HG03064 (cell line): ENCODE measurements at regions not wholly inside any gene's neighbourhood (a gene's known extent, or its start where the extent isn't known, plus 50 kb on each side); places are given as distances from the start of the nearest gene placed in this dataset.
"Not testable (repeated sequence)": the region's sequence is repeated elsewhere in the genome, so short reads cannot be mapped to it uniquely, and the experiment has no call there.

Experiments
- ATAC-seq: cut with Tn5 transposase; IDR thresholded peaks from one replicate; pipeline ENCODE4 v1.9.1; 2021; ENCODE audit warnings: low read depth; ENCODE audit not compliant: unreplicated experiment

DNA sequence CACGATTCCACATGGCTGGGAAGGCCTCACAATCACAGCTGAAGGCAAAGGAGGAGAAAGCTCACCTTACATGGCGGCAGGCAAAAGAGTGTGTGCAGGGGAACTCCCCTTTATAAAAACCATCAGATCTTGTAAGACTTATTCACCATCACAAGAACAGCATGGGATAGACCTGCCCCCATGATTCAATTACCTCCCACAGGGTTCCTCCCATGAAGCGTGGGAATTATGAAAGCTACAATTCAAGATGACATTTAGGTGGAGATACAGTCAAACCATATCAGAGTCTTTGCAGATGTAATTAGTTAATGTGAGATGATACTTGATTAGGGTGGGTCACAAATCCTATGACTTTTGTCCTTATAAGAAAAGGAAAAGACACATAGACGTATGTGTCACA is 688.9 kb downstream of the GBE1 start:
- no peak for ATAC-seq

DNA sequence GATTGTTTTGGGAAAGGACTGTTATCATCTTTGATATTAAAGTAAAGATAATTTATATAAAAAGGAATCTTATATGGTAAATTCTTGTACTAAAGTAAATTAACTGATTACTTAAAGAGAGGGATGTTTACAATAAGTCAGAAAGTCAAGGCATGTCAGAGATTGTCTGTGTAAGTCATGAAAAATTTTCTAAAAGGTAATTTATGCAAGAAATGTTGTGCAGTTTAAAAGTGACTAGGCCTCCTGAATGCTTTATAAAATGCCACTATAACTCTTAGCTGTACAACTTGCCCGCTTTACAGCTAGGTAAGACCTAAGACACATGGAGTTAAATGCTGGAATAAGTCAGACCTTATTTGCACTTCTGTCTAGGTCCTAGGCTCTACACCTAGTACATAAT is 692.9 kb downstream of the GBE1 start:
- ATAC-seq, result no peak

DNA sequence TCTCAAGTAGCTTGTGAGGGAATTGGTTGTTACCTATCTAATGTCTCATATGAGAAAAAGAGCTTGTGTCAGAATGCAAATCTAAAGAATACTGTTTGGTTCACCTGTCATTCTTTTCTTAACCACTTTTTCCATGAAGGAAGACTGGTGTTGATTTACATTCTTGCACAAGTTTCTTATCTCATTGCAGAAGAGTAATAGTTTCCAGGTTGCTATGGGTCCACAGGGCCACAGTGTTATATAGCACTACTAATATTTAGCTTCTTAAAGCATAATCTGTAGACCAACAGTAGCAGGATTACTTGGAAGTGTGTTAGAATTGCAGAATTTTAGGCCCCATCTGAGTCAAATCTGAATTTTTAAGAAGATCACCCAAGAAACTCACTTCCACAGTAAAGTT is 697.5 kb downstream of the GBE1 start:
- no peak for ATAC-seq

DNA sequence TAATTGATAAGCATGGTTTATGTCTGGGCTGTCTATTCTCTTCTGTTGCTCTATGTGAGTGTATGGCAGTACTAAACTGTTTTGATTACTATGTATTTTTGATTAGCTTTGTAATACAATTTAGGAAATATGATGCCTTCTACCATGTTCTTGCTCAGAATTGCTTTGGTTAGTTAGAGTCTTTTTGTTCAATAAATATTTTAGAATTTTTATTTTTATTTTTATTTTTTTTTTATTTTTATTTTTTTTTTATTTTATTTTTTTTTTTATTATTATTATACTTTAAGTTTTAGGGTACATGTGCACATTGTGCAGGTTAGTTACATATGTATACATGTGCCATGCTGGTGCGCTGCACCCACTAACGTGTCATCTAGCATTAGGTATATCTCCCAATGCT is 710.3 kb downstream of the GBE1 start:
- not testable (repeated sequence) for ATAC-seq

DNA sequence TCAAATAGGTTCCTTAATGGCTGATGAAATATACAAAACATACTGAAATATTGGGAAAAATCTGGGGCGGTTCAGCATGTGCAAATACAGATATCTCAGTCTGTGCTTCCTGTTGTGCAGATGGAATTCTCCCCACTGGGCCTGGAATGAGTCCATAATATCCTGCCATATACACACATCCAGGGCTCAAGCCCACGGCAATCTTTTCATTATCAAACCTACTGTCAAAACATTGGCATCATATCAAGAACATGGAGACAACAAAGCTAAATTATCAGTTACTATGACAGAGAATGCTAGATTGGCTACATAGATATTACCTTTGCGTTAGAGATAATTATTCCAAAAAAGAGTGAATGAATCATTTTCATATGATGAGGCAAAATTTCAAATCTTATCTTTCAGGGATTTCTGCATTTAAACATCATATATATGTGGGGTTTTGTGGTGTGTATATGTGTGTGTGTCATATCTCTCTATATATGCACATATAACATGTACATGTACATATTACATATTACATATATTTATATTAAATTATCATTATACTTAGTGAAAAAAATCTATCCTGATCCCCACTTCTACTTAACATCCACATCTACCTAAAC is 713.3 kb downstream of the GBE1 start:
- no peak for ATAC-seq

DNA sequence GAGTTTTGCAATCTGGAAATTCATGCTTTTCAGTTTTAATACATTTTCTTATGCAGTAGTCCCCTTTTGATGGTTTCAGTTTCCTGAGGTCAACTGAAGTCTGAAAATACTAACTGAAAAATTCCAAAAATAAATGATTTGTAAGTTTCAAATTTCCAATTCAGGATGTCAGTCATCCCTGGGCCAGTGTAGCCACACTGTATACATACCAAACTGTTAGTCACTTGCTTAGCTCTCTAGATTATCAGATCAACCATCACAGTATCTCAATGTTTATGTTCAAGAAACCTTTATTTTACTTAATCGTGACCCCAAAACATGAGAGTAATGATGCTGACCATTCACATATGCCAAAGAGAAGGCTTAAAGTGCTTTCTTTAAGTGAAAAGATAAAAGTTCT is 715.5 kb downstream of the GBE1 start:
- ATAC-seq, result no peak

DNA sequence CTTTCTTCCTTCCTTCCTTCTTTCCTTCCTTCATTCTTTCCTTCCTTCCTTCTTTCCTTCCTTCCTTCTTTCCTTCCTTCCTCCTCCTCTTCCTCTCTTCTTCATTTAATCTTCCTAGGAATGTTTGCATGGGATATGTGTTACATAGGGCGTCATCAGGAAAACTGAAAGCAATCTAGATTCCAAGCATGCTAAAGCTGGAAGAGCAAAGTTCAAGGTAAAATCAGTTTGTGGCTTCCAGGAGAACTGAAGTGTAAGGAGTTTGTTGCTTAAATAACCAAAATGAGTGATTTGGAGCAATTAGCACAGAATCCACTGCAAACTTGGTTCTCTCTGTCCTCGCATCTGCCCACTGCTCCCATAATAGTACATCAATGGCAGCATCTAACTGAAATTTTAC is 716.2 kb downstream of the GBE1 start:
- no peak for ATAC-seq

DNA sequence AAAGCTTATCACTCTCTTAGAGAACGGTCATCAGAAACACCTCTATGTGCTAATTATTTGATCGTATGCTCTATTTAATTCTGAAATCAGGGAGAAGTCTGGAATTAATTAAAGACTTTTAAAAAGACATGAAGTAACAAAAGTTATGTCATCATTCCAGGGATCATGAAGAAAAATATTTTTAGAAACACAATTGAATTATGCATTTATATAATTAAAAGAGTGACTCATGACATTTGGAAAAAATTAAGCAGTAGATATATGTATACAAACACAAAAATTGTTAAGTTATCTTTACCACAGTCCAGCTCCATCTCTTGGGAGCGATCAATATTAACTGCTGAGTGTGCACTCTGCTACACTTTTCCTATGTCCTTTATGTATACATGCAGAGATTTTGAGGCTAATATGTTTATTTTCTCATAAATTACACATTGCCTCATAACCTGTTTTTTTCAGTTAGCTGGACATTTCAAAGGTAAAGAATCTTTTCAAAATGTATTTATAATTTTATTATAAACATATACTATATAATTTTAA is 717.7 kb downstream of the GBE1 start:
- ATAC-seq, result no peak

DNA sequence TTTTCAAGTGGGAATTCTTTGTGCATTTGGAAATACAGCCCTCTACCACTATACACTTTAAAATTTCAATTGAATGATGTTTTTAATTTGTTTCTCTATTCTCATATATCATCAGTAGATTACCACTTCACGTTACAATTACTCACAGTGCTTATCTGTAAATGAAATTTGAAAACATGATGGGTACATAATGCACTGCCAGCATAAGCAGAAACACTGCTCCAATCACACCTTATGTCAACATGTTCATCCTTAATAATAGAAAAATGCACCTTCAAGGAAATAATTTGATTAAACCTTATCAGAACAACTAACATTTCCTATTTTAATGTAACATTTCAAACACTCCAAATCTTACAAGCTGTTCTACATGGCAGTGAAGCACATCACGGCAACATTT is 718.4 kb downstream of the GBE1 start:
- no peak for ATAC-seq

DNA sequence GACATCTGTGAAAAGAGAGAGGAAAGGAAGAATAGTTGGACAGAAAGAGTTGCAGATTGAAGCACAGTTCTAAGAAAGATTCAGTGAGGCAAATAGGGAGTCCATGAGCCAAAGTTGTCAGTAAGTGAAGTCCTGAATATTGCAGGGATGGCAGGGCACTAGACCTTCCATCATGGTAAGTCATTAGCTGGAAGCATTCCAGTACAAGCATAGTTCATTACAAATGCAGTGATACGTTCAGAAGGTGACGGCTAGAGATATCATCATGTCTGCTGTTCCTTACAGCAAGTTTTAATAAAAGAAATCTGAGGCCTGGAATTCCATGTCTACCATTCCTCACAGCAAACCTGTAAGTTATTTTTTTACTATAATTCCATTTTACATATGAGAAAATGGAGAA is 720.1 kb downstream of the GBE1 start:
- ATAC-seq, result no peak

DNA sequence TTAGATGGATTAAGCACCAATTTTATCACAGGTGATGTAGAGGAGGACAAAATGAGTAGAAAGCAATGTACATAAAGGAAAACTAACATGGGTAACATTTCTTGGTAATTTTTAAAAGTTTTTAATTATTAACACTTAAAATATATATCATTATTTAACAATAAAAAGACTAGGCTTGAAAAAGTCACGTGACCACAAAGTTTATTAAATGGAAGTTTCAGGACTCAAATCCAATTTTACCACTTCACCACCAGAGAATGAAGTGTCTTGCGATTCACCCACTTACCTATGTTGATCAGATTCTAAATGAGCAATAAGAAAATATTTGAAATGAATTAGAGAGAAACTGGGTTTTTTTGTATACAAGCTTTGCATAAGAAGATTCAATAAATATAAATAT is 721.3 kb downstream of the GBE1 start:
- no peak for ATAC-seq

DNA sequence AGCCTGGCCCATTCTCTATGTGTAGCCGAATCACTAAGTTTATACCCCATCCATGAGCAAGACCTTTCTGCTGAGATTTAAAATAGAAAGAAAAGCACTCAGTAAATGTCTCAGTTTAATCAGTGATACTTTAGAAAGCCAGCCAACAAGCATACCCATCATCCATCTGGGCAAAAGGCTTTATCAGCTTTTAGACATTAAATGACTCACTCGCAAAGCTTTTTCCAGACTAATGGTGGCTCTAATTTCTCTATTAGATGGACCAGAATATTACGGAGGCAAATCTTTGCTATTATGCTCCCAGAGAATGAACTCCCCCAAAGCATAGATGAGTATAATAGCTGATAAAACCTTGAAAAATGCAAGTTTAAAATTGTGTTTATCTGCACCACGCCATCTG is 727.8 kb downstream of the GBE1 start:
- no peak for ATAC-seq

DNA sequence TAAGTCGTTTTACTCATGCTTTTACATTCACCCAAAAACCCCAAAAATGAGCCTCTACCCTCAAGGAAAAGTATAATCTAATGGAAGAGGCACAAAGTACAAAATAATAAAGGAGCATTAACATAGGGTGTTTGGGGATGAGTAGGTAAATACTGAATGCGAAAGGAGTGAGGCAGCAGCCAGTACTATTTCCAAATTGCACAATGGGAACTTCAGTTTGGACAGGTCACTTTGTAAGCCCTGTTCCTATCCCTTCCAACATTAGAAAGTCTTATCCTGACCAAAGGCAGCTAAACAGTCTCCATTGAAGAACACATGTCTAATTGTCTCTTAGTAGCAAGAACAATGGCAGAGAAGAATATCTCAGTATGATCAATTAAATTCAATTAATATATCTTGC is 728.3 kb downstream of the GBE1 start:
- ATAC-seq, result no peak

DNA sequence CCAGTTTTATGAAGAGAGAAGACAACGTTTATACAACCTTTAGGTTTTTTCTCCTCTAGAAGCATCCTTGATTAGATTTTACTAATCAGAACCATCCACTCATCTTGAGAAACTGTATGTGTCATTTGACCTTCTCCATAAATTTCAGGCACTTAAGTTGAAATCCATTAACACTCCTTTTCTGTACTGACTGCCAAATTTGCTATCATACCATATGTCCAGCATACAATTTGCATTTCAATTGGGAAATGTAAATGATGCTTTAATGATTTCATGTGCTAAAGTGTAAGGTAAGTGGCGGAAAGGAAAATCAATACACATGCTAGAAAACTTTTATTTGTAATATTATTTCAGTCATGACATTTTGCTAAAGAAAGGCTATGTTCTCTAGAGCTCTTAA is 731.6 kb downstream of the GBE1 start:
- no peak for ATAC-seq

DNA sequence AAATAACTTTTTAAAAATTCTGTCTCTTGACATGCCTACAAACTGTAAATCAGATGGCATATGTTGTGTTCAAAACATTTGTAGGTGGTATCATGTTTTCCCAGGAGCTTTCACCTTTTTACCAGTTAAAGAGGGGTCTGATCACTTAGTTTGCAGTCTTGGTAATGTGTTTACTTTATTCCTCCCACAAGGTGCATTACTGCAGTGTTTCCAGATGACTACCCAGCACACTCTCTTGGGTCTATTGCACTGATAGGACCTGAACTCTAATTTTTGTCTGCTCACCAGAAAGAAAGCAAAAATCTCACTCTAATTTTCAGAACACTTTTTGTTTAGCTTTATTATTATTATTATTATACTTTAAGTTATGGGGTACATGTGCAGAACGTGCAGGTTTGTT is 734.1 kb downstream of the GBE1 start:
- ATAC-seq, result no peak

DNA sequence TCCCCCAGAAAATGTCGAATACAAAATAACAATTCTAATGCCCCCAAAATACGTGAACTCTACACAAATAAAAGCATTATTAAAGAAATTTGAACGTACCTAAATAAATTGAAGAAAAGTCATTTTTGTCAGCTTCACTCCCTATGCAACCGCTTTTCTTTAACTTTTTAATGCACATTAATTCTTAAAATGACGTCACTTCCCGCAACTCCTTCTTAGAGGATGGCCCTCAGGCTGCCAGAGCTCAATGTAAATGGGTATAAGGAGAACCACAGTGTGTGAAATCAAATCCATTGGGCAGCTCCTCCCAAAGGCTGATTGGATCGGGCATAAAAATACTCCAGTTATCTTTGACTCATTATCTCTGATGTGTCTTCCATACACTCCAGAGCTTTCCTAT is 736.9 kb downstream of the GBE1 start:
- ATAC-seq, result no peak

DNA sequence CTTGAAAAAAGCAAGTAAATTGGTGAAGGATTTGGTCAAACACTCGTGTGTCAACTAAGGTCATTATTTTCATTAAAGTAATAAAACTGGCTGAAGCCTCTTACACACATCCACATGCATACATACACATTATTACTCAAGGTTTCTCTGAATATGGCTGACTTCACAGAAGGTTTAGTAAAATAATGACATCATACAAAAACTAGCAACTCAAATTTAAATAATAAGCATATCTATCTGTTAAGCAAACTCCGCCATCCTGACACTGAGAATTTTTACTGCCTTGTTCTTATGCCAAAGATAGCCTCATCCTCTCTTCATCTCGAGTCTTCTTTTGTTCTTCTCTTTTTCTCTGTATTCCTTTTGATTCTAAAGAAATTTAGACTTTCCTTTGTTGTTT is 739.1 kb downstream of the GBE1 start:
- ATAC-seq, result no peak

DNA sequence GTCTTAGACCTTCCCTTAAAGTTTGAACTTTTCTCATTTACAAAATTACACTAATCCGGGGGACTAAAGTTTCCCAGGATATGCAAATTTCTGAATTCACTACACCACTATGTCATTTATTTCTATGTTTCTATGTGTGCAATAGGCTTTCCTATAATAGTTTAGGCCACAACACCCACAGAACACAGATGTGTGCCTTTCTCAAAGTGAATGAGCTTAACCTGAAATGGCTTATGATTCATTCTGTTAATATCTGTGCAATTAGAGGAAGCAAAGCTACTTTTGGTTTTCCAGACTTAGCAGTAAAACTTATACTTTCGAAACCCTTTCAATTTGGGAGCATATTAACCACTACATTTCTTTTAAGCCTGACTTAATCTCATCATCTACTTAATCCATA is 748.1 kb downstream of the GBE1 start:
- no peak for ATAC-seq

DNA sequence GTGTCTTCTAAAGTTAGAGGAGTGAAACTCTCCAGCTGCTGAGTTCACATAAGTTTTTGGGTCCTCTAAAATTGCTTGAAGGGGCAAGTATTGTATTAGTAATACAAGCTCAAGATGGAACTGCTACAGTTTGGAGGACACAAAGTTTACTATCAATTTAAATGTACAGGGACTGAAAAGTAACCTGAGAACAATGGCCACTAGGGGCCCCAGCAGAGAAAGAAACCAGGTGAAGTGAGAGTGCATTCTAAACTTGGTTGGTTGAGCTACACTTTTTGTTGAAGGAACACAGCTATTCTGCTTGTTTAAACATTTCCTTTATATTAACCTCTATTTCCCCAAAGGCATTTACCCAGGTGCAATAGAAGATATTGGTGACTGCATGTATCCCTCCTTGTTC is 755.5 kb downstream of the GBE1 start:
- ATAC-seq, result no peak

DNA sequence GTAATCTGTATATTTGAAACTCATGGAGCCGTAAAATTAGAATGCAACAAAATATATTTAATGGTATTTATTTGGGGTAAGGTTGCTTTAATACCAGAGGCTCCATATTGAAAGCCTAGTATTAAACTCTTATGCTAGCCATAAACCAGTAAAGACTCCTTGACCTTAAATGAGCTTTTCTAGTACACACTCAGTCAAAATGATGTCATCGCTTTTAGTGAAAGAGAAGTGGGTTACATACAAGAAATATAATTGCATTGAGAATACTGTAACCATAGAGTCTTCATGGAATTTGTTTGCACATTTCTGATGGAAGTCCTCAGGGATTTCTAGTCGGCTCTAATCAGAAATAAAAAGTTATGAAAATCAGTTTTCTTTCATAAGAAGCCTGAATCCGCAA is 757.6 kb downstream of the GBE1 start:
- ATAC-seq, result no peak

DNA sequence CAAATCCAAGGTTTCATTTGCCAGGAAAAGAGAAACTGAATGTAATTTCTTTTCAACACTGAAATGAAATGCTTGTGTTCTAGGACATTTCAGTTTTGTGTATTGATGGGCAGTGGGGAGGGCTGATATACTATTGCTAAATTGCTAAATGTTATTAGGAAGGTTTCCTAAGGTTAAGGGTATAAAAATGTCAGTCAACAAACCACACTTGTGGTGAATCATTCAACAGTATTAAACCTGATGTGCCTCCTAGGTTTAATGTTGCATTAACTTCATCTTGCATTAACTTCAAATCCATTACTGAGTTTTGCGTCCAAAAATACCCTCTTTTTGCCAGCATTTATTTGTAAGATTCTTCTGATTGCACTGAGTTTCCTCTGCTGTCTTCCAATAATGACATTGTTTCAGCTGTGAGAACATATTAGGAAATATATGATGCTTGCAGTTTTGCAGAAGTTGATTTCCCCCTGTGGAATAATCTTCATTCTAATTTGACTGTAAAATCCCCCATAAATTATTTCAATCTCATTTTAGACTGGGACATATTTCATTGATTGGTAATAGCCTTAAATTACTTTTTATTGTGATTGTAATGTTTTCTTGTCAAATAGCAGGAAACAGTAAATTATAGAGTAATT is 758.3 kb downstream of the GBE1 start:
- no peak for ATAC-seq

DNA sequence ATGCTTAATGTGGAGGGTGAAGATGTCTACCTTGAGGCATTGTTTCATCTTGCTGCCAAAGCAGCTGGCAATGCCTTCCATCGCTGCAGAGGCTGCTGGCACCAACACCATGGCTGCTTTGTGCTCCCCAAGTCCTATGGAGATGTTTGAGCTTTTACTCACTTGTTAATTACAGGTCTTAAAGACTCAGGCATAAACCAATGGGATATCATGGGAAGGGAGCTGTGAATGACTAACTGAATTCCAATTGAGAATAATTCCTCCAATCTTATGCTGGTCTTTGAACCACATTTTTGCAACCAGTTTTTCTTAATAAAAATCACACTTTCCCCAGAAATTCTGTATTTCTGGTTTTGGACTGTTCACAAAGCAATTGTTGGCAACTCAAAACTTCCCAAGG is 762.0 kb downstream of the GBE1 start:
- no peak for ATAC-seq

DNA sequence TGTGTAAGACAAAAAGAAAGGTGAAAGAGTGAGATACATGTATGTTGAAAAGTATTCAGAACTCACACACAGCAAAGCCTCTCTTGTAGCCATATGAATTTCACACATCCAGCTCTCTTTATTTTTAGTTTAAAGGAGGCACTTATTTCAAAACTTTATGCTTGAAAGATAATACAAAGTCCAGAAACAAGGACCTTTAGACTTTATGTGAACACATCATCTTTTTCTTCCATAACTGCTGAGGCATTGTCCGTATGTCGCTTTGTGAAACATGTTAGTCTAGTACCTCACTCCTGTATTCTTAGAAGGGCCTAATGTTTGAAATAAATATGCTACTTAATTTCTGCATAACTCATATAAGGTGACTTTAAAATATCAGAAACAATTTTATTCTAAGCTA is 763.4 kb downstream of the GBE1 start:
- ATAC-seq, result no peak
